ENCODE measurements at regions not wholly inside any gene's neighbourhood (a gene's known extent, or its start where the extent isn't known, plus 50 kb on each side); places are given as distances from the start of the nearest gene placed in this dataset.

GRCh38 chr10:2981361-2981801 lies 86.0 kb upstream of the PFKP start:
- no peak for DNase-seq (ENCODE audit: low read depth)

GRCh38 chr10:2980791-2981360 lies 86.5 kb upstream of the PFKP start:
- DNase-seq (ENCODE audit: low read depth) = no peak

- no peak for DNase-seq (ENCODE audit: low read depth)
Measured at GRCh38 chr10:2980116-2980515, 87.2 kb upstream of the PFKP start.

GRCh38 chr10:2979306-2979705 lies 88.0 kb upstream of the PFKP start:
- no peak for DNase-seq (ENCODE audit: low read depth)

GRCh38 chr10:2978574-2979273 lies 88.6 kb upstream of the PFKP start:
- no peak for DNase-seq (ENCODE audit: low read depth)

- DNase-seq (ENCODE audit: low read depth) = no peak
Measured at GRCh38 chr10:2978111-2978510, 89.2 kb upstream of the PFKP start.

- DNase-seq (ENCODE audit: low read depth) = no peak
Measured at GRCh38 chr10:2974503-2975207, 92.7 kb upstream of the PFKP start.

GRCh38 chr10:2974083-2974482 lies 93.3 kb upstream of the PFKP start:
- no peak for DNase-seq (ENCODE audit: low read depth)

GRCh38 chr10:2972810-2973209 lies 94.5 kb upstream of the PFKP start:
- no peak for DNase-seq (ENCODE audit: low read depth)

- no peak for DNase-seq (ENCODE audit: low read depth)
Measured at GRCh38 chr10:2972216-2972615, 95.1 kb upstream of the PFKP start.

- no peak for DNase-seq (ENCODE audit: low read depth)
Measured at GRCh38 chr10:2970190-2970823, 97.0 kb upstream of the PFKP start.

- DNase-seq (ENCODE audit: low read depth) = no peak
Measured at GRCh38 chr10:2968401-2969058, 98.8 kb upstream of the PFKP start.

- DNase-seq (ENCODE audit: low read depth) = no peak
Measured at GRCh38 chr10:2966134-2966533, 101.2 kb upstream of the PFKP start.

- DNase-seq (ENCODE audit: low read depth) = no peak
Measured at GRCh38 chr10:2964632-2965296, 102.6 kb upstream of the PFKP start.

GRCh38 chr10:2963889-2964631 lies 103.3 kb upstream of the PFKP start:
- no peak for DNase-seq (ENCODE audit: low read depth)

- DNase-seq (ENCODE audit: low read depth) = no peak
Measured at GRCh38 chr10:2962194-2962593, 105.2 kb upstream of the PFKP start.

- DNase-seq (ENCODE audit: low read depth) = no peak
Measured at GRCh38 chr10:2958659-2959058, 108.7 kb upstream of the PFKP start.

- DNase-seq (ENCODE audit: low read depth) = no peak
Measured at GRCh38 chr10:2957785-2958184, 109.6 kb upstream of the PFKP start.

GRCh38 chr10:2955064-2955463 lies 112.3 kb upstream of the PFKP start:
- no peak for DNase-seq (ENCODE audit: low read depth)

GRCh38 chr10:2953495-2953894 lies 113.9 kb upstream of the PFKP start:
- DNase-seq (ENCODE audit: low read depth) = no peak

- no peak for DNase-seq (ENCODE audit: low read depth)
Measured at GRCh38 chr10:2951235-2951835, 116.0 kb upstream of the PFKP start.
